WTC11 (cell line): ENCODE measurements at regions not wholly inside any gene's neighbourhood (a gene's known extent, or its start where the extent isn't known, plus 50 kb on each side); places are given as distances from the start of the nearest gene placed in this dataset.

Experiments used
- ATAC-seq: fragments of 200-7000 bp; cut with Tn5 transposase; 2 replicates; pipeline ENCODE4 v1.10.0; 2021; ENCODE audit warnings: mild to moderate bottlenecking, moderate library complexity
- CTCF ChIA-PET: fragments of 300-600 bp; sonication (Branson Sonifier 250); formaldehyde crosslinking; loops from one replicate; lab custom pipeline; 2021; ENCODE audit warnings: antibody characterized with exemption; lab: Charles Lee
- POLR2A ChIA-PET: fragments of 350-600 bp; sonication (Branson Sonifier 250); formaldehyde crosslinking; loops from one replicate; lab custom pipeline; 2021; ENCODE audit warnings: antibody characterized with exemption; lab: Charles Lee
- DNase-seq: peaks from one replicate; pipeline ENCODE4 v3.0.0; 2021; ENCODE audit warnings: low spot score
- H3K27ac Mint-ChIP-seq: 2 replicates; pipeline ENCODE4 v1.8.0; 2021; ENCODE audit warnings: mixed read lengths
- H3K27me3 Mint-ChIP-seq: 2 replicates; pipeline ENCODE4 v1.8.0; 2021; ENCODE audit warnings: low read depth, mild to moderate bottlenecking, moderate library complexity, mixed read lengths
- H3K36me3 Mint-ChIP-seq: 2 replicates; pipeline ENCODE4 v1.8.0; 2021; ENCODE audit warnings: mixed read lengths
- H3K4me1 Mint-ChIP-seq: 2 replicates; pipeline ENCODE4 v1.8.0; 2022; ENCODE audit warnings: mixed read lengths
- H3K4me3 Mint-ChIP-seq: 2 replicates; pipeline ENCODE4 v1.8.0; 2021; ENCODE audit warnings: mild to moderate bottlenecking, moderate library complexity, mixed read lengths
- H3K9me3 Mint-ChIP-seq: 2 replicates; pipeline ENCODE4 v1.8.0; 2021; ENCODE audit warnings: mixed read lengths
- MYBL2 ChIP-seq: sonication (generic); formaldehyde crosslinking; IDR thresholded peaks from 2 replicates; pipeline ENCODE4 v1.8.1; 2023; ENCODE audit warnings: mild to moderate bottlenecking, moderate library complexity, missing genetic modification reagents

DNA sequence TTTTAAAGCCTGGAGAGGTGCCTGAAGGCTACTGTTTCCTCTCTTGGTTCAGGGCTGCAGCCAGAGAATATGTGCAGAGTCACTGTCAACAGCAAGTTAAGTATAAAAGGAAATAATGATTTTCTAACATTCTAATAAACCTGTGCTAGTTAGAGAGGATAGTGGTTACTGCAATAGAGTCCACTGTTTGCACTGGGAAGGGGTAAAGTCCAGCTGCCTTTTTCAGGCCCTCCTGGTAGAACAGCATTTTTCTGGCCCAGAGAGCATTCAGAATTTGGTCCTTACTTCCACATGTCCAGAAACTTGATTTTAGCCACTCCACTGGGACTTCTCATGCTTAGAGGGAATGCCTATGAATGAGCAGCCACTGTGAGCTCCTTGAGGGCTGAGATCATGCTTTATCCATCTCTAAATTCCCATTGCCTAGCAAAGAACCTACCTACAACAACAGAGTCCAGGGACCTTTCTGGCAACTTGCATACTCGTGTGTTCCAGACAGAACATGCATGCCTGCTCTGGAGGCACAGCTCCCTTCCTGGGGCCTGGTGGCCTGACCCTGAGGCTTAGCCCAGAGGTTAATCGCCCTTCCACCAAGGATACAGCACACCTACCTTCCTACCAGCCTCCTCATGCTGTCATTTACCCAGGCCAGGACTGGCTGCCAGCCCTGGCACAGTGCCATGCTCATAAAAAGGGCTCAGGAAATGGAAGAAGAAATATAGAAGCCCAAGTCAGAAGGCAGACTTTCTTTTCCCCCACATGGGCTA lies 50.3 kb upstream of the ATP13A3 start:
- H3K27me3 Mint-ChIP-seq, result no peaks in the 10 kb centered on the region
- CTCF ChIA-PET, result interaction anchor here (1.6 kb wide), 1 partner anchor 22 kb away, joined by 4 read pairs; no protein-coding TSS in a partner anchor
- ATAC-seq (no peak), DNase-seq (no peak)
- H3K36me3 Mint-ChIP-seq, result peaks cover 10% of the 10 kb centered on the region
- no peak for TF ChIP-seq MYBL2 (CRISPR knock-in tag)
- H3K27ac Mint-ChIP-seq, result no peak overlapping the region
- POLR2A ChIA-PET, result no interaction called here
- H3K4me1 Mint-ChIP-seq, result no peaks in the 10 kb centered on the region
- no peak overlapping the region for H3K4me3 Mint-ChIP-seq
- H3K9me3 Mint-ChIP-seq, result peaks cover 23% of the 10 kb centered on the region
